Type B pancreatic cell (in vitro differentiated cells): ENCODE measurements at regions not wholly inside any gene's neighbourhood (a gene's known extent, or its start where the extent isn't known, plus 50 kb on each side); places are given as distances from the start of the nearest gene placed in this dataset.

ENCODE experiments used
- DNase-seq: peaks from one replicate; pipeline ENCODE4 v3.0.0; 2021; ENCODE audit warnings: mixed read lengths; ENCODE audit not compliant: unreplicated experiment; ENCODE audit errors: extremely low spot score
- H3K27ac Mint-ChIP-seq: 2 replicates; pipeline ENCODE4 v1.8.0; 2021; ENCODE audit warnings: mild to moderate bottlenecking, mixed read lengths
- H3K27me3 Mint-ChIP-seq: 2 replicates; pipeline ENCODE4 v1.8.0; 2021; ENCODE audit warnings: mixed read lengths
- H3K36me3 Mint-ChIP-seq: 2 replicates; pipeline ENCODE4 v1.8.0; 2021; ENCODE audit warnings: mixed read lengths
- H3K4me1 Mint-ChIP-seq: one replicate; pipeline ENCODE4 v1.8.0; 2021; ENCODE audit warnings: mixed read lengths; ENCODE audit not compliant: unreplicated experiment
- H3K4me3 Mint-ChIP-seq: 2 replicates; pipeline ENCODE4 v1.8.0; 2021; ENCODE audit warnings: mild to moderate bottlenecking, mixed read lengths
- H3K9me3 Mint-ChIP-seq: 2 replicates; pipeline ENCODE4 v1.8.0; 2021; ENCODE audit warnings: mixed read lengths
- TF ChIP-seq, protein P1 (sequence below): fragments of 200-600 bp; sonication (generic); conservative IDR thresholded peaks from 2 replicates; pipeline ENCODE4 v1.5.0; 2021; ENCODE audit warnings: antibody characterized with exemption, mild to moderate bottlenecking

DNA sequence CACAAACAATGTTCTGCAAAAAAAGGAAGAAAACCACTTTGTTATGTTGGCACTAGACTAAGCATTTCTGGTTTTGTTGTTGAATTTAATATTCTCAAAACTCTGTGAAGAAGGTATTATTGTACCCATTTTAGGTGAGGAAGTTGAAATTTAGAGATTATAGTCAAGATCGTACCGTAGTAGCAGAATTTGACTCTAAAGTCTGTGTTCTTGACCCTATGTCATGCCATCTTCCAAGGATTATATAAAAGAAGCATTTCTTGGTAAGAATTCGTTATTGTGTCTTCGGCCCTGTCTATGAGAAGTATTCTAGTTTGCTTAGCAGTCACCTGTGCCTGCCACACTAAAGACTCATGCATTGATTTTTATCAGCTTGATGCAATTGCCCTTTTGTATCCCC lies 104.4 kb upstream of the MAP9 start:
- peaks cover 8% of the 10 kb centered on the region for H3K27me3 Mint-ChIP-seq
- H3K4me1 Mint-ChIP-seq = no peaks in the 10 kb centered on the region
- no peak overlapping the region for H3K4me3 Mint-ChIP-seq
- H3K27ac Mint-ChIP-seq = no peak overlapping the region
- TF ChIP-seq, protein P1, sequence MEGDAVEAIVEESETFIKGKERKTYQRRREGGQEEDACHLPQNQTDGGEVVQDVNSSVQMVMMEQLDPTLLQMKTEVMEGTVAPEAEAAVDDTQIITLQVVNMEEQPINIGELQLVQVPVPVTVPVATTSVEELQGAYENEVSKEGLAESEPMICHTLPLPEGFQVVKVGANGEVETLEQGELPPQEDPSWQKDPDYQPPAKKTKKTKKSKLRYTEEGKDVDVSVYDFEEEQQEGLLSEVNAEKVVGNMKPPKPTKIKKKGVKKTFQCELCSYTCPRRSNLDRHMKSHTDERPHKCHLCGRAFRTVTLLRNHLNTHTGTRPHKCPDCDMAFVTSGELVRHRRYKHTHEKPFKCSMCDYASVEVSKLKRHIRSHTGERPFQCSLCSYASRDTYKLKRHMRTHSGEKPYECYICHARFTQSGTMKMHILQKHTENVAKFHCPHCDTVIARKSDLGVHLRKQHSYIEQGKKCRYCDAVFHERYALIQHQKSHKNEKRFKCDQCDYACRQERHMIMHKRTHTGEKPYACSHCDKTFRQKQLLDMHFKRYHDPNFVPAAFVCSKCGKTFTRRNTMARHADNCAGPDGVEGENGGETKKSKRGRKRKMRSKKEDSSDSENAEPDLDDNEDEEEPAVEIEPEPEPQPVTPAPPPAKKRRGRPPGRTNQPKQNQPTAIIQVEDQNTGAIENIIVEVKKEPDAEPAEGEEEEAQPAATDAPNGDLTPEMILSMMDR = no peak
- no peak for DNase-seq
- H3K9me3 Mint-ChIP-seq = no peaks in the 10 kb centered on the region
- H3K36me3 Mint-ChIP-seq = no peaks in the 10 kb centered on the region

DNA sequence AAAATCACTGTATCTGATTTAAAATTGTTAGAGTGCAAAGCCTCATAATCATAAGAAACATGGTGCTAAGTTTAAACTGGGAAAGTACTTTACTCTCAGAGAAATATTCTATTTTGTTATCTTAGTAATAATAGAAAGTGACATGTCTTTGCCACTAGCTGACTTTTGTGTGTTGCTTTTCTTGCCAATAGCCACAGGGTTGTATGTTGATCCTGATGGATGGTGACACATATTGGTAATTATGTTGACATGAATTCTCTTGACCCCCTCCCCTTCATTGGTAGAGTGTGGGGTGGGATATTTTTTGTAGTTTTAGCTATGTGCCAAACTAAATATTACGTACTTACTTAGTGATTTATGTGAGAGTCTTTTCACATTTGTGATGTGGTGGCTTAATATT lies 103.1 kb upstream of the MAP9 start:
- H3K27ac Mint-ChIP-seq = no peak overlapping the region
- TF ChIP-seq, protein P1 = no peak
- no peak for DNase-seq

DNA sequence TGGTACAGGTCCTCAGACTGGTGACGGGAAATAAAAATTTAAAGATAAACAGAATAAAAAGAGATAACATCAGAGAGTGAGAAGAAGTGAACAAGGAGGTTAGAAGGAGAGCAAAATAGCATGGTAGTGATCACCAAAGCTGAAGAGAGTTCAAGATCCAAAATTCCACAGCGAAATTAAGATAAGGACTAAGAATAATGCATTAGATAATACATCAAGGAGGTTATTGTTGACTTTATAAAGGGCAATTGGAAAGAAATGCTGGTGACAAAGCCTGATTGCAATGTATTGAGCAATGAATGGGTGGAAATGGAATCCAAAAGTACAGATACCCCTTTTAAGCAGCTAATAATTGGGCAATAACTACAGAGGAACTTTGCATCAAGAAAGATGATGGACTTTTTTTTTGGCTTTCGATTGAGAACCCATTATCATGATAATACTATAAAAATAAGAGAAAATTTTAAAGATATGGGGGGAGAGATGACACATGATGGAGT lies 101.6 kb upstream of the MAP9 start:
- H3K36me3 Mint-ChIP-seq = no peaks in the 10 kb centered on the region
- TF ChIP-seq, protein P1 = no peak
- H3K27ac Mint-ChIP-seq = no peak overlapping the region
- DNase-seq = no peak
- no peaks in the 10 kb centered on the region for H3K9me3 Mint-ChIP-seq
- H3K4me3 Mint-ChIP-seq = no peak overlapping the region
- H3K4me1 Mint-ChIP-seq = no peaks in the 10 kb centered on the region
- peaks cover 4% of the 10 kb centered on the region for H3K27me3 Mint-ChIP-seq

More for the DNA sequence above, 103.1 kb upstream of the MAP9 start:
- Mint-ChIP-seq H3K4me1 (no peaks in the 10 kb centered on the region), H3K4me3 (no peak overlapping the region), H3K27me3 (peaks cover 8% of the 10 kb centered on the region), H3K36me3 (no peaks in the 10 kb centered on the region), H3K9me3 (no peaks in the 10 kb centered on the region)

DNA sequence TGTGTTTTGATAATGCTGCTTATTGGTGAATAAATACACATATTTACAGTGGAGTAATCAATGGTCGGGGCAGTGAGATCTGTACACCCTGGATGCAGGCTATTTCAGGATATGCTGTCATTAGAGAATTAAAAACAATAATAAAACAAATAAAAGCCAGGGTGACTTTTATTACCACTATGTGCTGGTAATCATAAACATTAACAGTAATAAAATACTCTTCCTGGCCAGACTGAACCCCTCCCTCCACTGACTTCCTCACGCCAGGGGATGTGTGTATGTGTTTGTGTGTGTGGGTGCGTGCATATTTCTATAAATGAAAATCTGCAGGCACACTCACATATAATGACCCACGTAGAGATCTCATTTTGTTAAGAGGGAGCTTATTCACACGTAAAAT lies 98.0 kb upstream of the MAP9 start:
- Mint-ChIP-seq H3K4me3 (no peak overlapping the region), H3K9me3 (no peaks in the 10 kb centered on the region), H3K4me1 (no peaks in the 10 kb centered on the region), H3K36me3 (no peaks in the 10 kb centered on the region), H3K27me3 (no peaks in the 10 kb centered on the region), H3K27ac (no peak overlapping the region)
- TF ChIP-seq, protein P1 = no peak
- no peak for DNase-seq

DNA sequence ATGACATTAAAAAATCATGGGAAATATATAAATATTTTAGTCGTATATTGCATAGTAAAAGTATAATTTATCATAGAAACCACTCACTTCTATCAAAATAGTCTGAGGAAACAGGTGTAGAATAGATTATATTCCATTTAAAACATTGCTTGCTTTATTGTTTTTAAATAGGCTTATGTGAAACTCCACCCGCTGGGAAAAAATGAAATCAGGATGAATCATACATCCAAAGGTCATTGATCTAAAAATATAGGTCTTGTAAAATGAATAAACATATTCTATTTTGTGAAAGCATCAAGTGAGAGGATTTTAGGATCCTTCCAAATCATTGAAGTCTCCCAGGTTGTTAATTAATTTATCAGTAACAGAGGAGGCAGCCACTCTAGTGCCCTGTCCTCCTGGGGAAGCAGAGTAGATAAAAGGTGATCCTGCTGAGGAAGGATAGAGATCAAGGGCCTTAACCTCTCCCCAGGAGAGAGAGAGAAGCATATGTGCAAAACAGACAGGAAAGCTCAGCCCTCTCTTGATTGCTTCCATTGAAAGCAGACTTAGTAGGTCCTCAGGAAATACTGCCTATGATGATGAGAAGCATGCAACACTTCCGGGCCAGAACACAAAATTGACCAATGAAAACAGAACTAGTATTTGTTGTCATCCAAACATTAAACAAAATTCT lies 96.8 kb upstream of the MAP9 start:
- no peaks in the 10 kb centered on the region for H3K9me3 Mint-ChIP-seq
- no peak for DNase-seq
- no peaks in the 10 kb centered on the region for H3K36me3 Mint-ChIP-seq
- H3K4me1 Mint-ChIP-seq = no peaks in the 10 kb centered on the region
- TF ChIP-seq, protein P1 = no peak
- H3K27me3 Mint-ChIP-seq = no peaks in the 10 kb centered on the region
- no peak overlapping the region for H3K4me3 Mint-ChIP-seq
- no peak overlapping the region for H3K27ac Mint-ChIP-seq
